ENCODE measurements at regions not wholly inside any gene's neighbourhood (a gene's known extent, or its start where the extent isn't known, plus 50 kb on each side); places are given as distances from the start of the nearest gene placed in this dataset.
"Not testable (repeated sequence)": the region's sequence is repeated elsewhere in the genome, so short reads cannot be mapped to it uniquely, and the experiment has no call there.

DNA sequence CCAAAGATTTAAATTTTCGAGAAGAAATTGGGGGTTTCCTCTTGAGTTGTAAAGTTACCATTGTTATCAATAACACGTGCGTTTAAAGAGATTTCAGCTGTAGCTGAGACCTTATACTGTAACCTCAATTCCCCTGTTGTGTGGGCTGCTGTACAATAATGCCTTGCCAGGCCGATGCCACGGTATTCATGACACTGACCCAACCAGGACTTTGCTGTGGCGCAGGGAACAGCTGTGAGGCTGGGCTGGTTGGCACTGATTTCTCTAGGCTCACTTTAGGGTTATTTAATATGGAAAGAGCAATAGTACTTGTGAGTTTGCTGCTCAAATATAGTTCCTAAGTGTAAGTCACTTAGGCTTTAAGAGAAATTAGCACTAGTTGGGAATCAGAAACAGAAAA is 744.2 kb downstream of the CDY1 start:
- TF ChIP-seq, protein P1, sequence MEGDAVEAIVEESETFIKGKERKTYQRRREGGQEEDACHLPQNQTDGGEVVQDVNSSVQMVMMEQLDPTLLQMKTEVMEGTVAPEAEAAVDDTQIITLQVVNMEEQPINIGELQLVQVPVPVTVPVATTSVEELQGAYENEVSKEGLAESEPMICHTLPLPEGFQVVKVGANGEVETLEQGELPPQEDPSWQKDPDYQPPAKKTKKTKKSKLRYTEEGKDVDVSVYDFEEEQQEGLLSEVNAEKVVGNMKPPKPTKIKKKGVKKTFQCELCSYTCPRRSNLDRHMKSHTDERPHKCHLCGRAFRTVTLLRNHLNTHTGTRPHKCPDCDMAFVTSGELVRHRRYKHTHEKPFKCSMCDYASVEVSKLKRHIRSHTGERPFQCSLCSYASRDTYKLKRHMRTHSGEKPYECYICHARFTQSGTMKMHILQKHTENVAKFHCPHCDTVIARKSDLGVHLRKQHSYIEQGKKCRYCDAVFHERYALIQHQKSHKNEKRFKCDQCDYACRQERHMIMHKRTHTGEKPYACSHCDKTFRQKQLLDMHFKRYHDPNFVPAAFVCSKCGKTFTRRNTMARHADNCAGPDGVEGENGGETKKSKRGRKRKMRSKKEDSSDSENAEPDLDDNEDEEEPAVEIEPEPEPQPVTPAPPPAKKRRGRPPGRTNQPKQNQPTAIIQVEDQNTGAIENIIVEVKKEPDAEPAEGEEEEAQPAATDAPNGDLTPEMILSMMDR (IDR thresholded peaks at IDR 0.05): not testable (repeated sequence)
- not testable (repeated sequence) for TF ChIP-seq POLR2AphosphoS5, POLR2A, EP300 (IDR thresholded peaks at IDR 0.05)

All from sigmoid colon (tissue), 4 donors.